GM21717 (cell line): ENCODE measurements at regions not wholly inside any gene's neighbourhood (a gene's known extent, or its start where the extent isn't known, plus 50 kb on each side); places are given as distances from the start of the nearest gene placed in this dataset.

Experiments used
- ATAC-seq: cut with Tn5 transposase; IDR thresholded peaks from one replicate; pipeline ENCODE4 v1.9.1; 2021; ENCODE audit warnings: mild to moderate bottlenecking, moderate library complexity; ENCODE audit not compliant: unreplicated experiment

GRCh38 chr18:72197591-72197990, 346.6 kb downstream of the CBLN2 start:
- ATAC-seq = no peak

GRCh38 chr18:72194072-72194471, 350.1 kb downstream of the CBLN2 start:
- ATAC-seq = no peak

- no peak for ATAC-seq
Observed at GRCh38 chr18:72187956-72188355, 356.2 kb downstream of the CBLN2 start.

GRCh38 chr18:72181241-72181764, 362.8 kb downstream of the CBLN2 start:
- ATAC-seq = peak; percentile 84

GRCh38 chr18:72180689-72181088, 363.5 kb downstream of the CBLN2 start:
- ATAC-seq = no peak

GRCh38 chr18:72174972-72175649, 369.0 kb downstream of the CBLN2 start:
- ATAC-seq = no peak

GRCh38 chr18:72171596-72171995, 372.5 kb downstream of the CBLN2 start:
- ATAC-seq = no peak

GRCh38 chr18:72161691-72162090, 382.5 kb downstream of the CBLN2 start:
- ATAC-seq = no peak

- ATAC-seq = peak; percentile 93
Observed at GRCh38 chr18:72160510-72161445, 383.4 kb downstream of the CBLN2 start.

- no peak for ATAC-seq
Observed at GRCh38 chr18:72155327-72155726, 388.8 kb downstream of the CBLN2 start.

GRCh38 chr18:72154926-72155325, 389.2 kb downstream of the CBLN2 start:
- no peak for ATAC-seq

- no peak for ATAC-seq
Observed at GRCh38 chr18:72152935-72153334, 391.2 kb downstream of the CBLN2 start.

GRCh38 chr18:72147830-72148229, 396.3 kb downstream of the CBLN2 start:
- ATAC-seq = no peak

- no peak for ATAC-seq
Observed at GRCh38 chr18:72140007-72140406, 404.1 kb downstream of the CBLN2 start.

- ATAC-seq = no peak
Observed at GRCh38 chr18:72128649-72129048, 415.5 kb downstream of the CBLN2 start.

- ATAC-seq = no peak
Observed at GRCh38 chr18:72122103-72122502, 422.0 kb downstream of the CBLN2 start.

GRCh38 chr18:72119082-72119481, 425.1 kb downstream of the CBLN2 start:
- ATAC-seq = no peak

GRCh38 chr18:72114801-72115594, 429.1 kb downstream of the CBLN2 start:
- no peak for ATAC-seq

GRCh38 chr18:72107647-72108383, 436.3 kb downstream of the CBLN2 start:
- ATAC-seq = no peak

- ATAC-seq = no peak
Observed at GRCh38 chr18:72104851-72105250, 439.3 kb downstream of the CBLN2 start.
